HG03575 (cell line): ENCODE measurements at regions not wholly inside any gene's neighbourhood (a gene's known extent, or its start where the extent isn't known, plus 50 kb on each side); places are given as distances from the start of the nearest gene placed in this dataset.

Experiments used
- ATAC-seq: cut with Tn5 transposase; IDR thresholded peaks from one replicate; pipeline ENCODE4 v1.9.1; 2021; ENCODE audit not compliant: unreplicated experiment, insufficient number of reproducible peaks, low FRiP score; ENCODE audit errors: extremely low read depth

- no peak for ATAC-seq
Measured at GRCh38 chr1:216883518-216883917, 160.3 kb upstream of the ESRRG start.

DNA sequence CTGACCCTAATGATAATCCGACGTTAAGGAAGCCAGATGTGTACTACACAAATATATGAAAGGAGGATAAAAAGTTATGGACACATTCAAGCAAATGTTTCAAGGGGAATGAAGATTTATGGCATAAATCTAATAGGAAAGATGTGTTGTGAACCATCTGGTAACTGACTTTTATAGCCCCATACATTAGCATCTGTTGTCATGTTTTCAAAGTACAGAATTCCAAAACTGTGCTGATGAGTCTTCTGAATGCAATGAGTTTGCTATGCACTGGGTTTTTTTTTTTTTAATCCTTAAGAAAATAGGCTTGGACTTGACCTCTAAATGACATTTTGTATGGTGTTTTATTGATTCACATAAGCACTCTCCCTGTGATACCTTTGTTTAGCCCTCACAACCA, 158.5 kb upstream of the ESRRG start:
- no peak for ATAC-seq

- ATAC-seq = no peak
Measured at GRCh38 chr1:216866714-216867113, 143.5 kb upstream of the ESRRG start.

GRCh38 chr1:216855810-216856209, 132.6 kb upstream of the ESRRG start:
- ATAC-seq = no peak

DNA sequence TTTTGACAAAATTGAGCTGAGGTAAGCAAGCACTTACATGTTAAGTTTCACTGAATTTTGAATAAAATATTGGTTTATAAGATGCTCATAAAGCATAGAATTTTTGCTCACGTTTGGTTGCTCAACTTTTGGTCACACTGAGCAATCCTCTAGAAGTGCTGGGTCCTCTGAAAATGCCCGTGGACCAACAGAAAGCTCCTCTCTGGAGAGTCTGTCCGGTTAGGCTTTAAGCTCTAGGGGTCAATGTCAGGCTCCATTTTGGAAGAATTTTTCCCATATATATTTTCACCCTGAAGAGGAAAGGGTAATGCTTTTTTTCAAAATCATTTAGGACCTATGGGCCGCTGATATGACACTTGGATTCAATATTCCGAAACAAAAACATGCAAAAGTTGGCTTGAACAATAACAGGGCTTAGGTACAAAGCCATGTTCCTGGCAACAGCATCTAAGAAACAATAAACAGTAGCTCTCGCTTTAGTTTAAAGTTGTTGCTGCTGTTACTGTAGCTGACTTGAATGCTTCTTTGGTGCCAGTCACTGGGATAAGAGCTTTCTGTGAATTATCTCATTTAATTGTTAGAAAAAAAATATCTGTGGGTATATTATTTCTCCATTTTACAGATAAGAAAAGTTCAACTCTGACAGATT, 131.7 kb upstream of the ESRRG start:
- ATAC-seq = no peak

DNA sequence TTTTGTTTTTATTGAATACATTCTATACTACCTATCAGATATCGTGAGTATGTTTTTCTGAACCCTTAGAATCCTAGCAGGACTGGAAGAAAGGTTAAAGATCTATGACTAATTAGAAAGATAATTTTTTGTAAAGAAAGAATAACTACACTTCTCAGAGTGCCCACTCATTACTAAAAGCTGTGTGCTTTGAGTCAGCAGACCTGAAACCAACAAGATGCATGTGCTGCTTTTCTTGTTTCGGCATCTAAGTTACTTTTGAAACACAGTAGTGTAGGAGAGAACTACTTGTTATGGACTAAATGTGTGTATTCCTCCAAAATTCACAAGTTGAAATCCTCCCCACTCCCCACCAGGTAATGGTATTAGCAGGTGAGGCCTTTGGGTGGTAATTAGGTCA, 127.8 kb upstream of the ESRRG start:
- no peak for ATAC-seq

GRCh38 chr1:216849146-216849545, 125.9 kb upstream of the ESRRG start:
- ATAC-seq = no peak

DNA sequence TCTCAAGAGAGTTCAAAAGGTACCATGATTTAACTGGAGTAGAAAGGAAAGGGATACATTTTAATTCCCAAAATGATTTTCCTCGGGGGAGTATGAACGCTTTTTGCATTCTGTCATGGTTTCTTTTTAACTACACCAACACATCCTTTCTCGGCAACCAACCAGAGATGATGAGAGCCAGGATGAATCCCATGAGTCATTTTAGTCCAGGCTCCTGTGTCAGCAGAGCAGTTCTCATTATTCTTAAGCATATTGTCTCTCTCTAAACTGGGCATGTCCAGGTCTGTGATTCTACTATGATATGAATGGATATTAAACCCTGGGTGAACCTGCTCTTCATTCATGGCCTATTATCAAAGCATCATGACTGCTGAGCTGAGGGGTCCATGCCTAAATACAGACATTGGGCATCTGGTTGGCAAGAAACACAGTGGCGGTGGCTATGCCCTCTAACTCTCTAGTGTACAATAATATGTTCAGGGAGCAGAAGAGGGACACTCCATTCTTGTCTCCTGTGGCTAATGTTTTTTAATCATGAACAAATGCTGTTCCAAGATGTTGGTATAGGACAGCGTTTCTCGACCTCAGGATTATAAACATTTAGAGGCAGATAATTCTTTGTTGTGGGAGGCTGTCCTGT, 124.3 kb upstream of the ESRRG start:
- ATAC-seq = no peak

DNA sequence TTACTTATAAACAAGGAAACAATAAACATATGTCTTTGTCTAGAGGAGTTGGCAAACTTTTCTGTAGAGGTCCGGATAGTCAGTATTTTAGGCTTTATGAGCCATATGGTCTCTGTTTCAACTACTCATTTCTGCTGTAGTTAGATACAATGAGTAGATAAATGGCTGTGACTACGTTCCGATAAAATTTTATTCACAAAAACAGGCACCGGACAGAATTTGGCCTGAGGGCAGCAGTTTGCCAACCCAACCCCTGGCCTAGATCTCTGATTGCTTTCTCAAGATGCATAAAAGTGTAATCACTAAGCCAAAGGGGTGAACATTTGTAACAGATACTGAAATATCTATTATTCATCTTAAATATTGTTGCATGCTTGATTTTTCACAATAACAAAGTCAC, 123.1 kb upstream of the ESRRG start:
- ATAC-seq = no peak

DNA sequence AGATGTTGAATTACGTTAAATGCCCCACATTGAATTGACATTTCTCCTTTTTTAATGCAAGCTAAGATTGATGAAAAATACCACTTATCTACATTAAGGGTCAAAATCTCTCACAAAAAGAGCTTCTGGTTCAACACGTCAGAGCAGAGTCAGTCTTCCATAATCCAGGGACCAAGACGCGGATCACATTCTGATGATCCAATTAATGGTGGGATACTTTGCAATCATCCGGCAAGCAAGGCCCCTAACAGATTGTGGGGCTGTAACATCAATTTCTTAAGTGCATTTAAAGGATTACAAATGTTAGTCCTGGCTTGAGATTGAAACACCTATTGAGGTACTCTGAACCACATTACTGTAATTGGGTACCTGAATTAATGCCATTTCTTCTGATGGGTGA, 120.2 kb upstream of the ESRRG start:
- ATAC-seq = no peak

- ATAC-seq = no peak
Measured at GRCh38 chr1:216841165-216841564, 117.9 kb upstream of the ESRRG start.

DNA sequence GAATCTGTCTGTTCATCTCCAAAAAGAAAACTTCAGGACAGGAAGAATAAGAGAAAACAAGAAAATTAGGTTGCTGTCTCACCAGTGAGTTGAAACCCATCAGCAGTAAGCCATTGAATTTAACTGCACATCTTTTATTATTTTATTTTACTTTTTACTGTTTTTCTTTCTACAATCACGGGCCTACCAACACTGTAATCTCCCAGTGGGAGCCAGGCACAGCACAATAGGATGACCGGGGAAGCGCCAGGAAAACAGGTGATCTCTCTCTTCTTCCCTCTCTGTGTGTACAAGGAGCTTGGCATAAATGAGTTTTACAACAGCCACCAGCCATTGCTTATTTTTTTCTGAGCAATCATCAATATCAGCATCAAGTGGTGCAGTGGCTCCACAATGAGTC, 113.1 kb upstream of the ESRRG start:
- ATAC-seq = no peak

GRCh38 chr1:216833509-216833908, 110.3 kb upstream of the ESRRG start:
- ATAC-seq = no peak

GRCh38 chr1:216832192-216832591, 109.0 kb upstream of the ESRRG start:
- no peak for ATAC-seq

DNA sequence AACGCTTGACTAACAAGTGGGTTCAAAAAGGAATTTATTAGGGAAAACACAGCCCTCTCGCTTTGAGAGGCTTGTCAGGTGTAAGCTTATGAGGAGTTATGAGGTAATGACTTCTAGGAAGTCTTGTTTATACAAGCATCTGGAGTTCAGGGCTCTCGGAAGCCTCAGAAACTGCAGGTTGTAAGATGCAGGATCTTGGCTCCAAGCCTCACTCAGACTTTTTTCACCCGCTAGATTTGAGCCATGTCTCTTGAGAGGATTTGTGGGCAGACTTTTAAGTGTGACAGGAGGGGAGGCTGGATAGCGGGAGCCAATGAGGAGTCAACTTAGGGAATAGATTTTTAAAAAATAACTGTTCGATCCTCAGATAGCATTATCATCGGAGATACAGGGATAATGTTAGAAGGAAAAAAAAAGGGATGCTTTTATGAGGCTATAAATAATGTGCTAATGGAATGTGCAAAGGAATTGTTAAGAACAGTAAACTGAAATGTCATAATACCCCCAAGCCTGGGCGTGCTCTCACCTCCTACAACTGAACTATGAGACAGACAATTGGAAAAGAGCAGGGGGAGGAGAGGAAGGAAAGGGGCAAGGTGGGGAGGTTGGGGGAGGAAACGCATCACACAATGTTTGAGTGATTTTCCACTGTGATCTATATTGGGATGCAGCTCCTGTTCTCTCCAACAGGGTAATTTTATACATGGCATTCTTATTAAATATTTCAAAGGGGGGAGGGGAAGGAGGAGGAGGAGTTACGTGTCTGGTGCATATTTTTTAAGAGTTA, 107.4 kb upstream of the ESRRG start:
- no peak for ATAC-seq

- no peak for ATAC-seq
Measured at GRCh38 chr1:216827251-216827650, 104.0 kb upstream of the ESRRG start.

GRCh38 chr1:216826646-216827045, 103.4 kb upstream of the ESRRG start:
- no peak for ATAC-seq

GRCh38 chr1:216826214-216826613, 103.0 kb upstream of the ESRRG start:
- ATAC-seq = no peak

DNA sequence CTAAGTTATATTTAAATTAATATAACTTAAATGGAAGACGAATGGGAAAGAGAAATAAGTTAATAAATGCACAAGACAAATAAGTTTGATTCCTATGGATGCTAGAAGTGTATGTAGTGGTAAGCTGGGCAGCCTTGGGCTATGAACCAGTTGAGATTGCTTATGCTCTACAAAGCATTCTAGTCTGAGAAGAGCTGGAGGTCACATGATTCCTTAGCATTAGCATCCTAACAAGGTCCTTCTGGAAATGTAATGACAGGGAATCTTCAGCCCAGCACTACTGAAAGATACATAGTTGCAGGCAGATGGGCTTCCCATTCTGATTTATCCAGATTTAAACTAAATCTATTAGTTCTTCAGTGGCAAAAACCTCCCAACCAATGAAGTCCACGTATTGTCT, 102.3 kb upstream of the ESRRG start:
- no peak for ATAC-seq

- no peak for ATAC-seq
Measured at GRCh38 chr1:216824511-216824910, 101.3 kb upstream of the ESRRG start.
